Stimulated activated CD8-positive, alpha-beta memory T cell treated with anti-CD3 and anti-CD28 coated beads, Interleukin-15, amount 100 ng/mL, for 48 hours (primary cell): ENCODE measurements at regions not wholly inside any gene's neighbourhood (a gene's known extent, or its start where the extent isn't known, plus 50 kb on each side); places are given as distances from the start of the nearest gene placed in this dataset.

Experiments
- DNase-seq, 2 donors: peaks; one replicate each; pipeline ENCODE4 v3.0.0-alpha.2; 2020; ENCODE audit warnings: low read depth in 2 of 2

DNA sequence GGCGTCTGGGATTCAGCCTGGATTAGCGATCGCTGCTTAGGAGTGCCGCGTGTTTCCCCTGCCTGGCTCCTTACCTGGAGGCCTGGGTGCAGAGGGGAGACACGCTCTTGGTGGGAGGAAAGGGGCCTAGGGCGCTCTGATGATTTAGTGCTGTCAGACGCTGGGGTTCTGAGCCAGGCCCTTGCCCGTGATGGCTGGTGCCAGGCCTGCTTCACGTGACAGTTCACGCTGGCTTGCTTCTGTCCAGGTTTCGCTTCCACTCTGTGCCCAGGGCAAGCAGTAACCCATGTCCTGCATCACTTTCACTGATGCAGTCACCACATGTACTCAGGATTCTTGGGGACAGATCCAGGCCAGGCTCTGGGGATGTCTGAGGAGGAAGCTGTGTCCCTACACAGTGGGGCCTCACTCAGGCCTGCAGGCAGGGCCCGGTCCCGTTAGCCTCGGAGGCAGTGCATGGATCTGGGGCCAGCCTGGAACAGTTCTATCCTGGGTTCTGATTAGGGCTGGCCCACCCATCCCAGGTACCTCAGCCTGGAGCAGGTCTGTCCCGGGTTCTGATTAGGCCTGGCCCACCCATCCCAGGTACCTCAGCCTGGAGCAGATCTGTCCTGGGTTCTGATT, 1220.9 kb downstream of the BRD1 start:
- DNase-seq = no peak

DNA sequence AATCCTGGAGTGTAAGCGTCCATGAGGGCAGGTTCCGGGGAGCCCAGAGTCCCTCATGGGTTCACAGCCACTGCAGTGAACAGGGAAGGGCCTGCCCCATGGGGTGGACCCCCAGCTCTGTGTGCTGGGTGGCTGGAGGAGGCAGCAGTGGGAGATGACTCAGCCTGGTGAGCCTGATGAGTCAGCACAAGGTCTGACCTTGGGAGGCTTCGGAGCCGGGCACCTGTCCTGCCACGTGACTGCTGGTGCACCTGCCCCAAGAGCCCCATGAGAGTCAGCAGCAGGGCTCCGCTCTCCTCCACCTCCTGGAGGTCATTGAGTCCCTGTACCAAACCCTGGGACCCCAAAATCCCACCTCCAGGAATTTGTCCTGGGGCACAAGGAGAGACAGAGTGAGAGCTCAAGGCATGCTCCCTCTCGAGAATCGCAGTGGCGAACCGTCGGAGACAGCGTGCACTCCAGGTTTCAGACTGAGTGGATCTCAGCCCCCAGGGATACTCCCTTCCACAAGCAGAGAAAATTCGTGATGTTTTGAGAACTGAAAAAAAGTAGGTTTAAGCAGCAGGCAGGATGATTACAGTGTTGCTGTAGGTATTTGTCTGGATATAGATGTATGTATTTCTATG, 1221.7 kb downstream of the BRD1 start:
- DNase-seq = no peak

DNA sequence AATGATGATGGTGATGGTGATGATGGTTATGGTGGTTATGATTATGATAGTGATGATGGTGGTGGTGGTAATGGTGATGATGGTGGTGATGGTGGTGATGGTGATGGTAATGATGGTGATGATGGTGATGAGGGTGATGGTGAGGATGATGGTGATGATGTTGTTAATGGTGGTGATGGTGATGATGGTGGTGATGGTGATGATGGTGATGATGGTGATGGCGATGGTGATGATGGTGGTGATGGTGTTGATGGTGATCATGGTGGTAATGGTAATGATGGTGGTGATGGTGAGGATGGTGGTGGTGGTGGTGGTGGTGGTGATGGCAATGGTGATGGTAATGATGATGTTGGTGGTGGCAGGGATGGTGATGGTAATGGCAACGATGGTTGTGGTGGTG, 1222.5 kb downstream of the BRD1 start:
- no peak for DNase-seq

DNA sequence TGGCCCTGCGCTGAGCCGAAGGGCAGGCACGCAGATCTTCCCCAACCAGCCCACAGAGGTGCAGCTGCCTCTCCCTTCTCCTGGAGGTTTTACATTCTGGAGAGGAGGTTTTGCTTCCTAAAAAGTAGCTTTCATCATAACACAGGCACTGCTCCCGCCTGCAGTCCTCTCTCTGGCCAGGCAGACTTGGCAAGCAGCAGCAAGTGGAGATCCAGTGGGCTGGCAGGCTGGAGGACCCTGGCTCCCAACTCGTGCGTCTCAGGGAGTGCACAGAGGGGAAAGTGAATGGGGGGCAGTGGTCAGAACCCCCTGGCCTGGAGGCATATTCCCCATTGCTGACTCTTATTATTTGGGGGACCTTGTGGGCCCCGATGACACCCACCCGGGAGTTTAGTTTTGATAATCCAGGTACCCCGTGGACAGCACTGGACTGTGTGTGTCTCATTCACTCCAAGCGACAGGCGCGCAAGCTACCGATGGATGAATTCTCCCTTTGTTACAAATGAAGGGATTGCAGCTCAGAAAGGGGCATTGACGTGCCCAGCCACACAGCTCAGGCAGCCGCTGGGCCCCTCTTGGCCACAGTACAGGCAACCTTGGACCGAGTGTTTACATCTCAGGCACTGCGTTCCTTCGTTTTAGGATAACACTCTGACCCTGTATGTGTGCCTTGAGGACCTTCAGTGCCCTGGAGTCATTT, 1223.9 kb downstream of the BRD1 start:
- no peak for DNase-seq

DNA sequence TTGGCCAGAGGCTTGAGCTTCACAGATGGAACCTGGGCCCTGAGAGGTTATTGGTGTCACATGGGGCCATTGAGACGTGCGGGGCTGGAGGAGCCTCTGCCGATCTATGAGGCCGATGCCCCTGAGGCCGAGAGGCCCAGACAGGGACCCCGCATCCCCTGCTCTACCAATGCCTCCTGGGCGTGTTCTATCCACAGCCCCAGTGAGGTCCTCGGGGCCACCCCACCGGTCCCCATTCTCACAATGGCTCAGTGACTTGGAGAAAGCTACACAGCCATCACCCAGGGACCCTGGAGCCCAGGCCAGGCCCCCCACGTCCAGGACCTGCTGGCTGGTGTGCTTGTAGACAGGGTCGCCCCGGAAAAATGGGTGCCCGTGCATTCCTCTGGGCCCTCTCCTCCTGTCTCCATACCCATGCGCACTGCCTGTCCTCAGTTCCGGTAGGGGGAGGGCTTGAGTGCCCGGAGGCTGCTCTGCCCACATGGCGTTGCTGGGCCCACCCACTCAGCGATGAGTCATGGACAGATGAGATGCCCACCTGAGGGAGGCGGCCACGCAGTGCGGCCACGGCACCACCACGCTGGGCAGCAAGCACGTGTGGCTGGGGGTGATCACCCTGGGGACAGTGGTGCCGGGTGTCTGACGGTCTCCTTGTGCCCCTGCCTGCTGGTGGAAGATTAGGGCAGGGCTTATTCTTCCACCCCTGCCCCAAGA, 1224.7 kb downstream of the BRD1 start:
- DNase-seq = no peak

DNA sequence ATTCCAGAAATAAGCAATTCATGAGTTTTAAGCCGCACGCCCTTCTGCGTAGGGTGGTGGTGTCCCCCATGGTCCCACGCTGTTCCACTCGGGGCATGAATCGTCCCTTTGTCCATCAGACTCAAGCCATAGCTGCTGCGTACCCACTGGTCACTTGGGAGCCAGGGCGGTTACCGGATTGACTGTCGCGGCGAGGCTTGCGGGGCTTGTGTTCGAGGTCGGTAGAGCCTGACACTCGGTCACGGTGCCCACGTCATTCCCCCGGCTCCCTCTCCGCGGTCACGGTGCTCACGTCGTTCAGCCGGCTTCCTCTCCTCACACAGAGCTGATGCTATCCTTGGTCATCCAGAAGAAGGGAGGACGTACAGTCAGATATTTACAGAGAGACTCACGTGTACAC, 1227.0 kb downstream of the BRD1 start:
- no peak for DNase-seq

DNA sequence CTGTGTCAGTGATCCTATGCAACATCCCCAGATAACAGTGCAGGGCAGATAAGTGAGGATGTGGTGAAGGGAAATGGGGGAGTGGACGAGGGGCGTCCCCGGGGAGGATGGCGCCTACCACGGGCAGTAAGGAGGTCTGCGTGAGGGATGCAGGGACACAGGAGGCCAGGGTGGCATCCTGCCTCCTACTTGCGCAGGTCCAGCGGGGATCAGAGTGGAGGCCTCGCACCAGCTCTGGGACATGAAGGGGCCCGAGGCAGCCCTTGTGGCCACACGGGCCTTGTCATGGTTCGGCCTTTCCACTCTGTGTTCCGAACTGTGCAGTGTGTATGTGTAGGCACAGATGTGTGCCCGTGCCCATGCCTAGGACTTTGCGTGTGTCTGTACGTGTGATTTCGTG, 1227.5 kb downstream of the BRD1 start:
- DNase-seq = no peak

DNA sequence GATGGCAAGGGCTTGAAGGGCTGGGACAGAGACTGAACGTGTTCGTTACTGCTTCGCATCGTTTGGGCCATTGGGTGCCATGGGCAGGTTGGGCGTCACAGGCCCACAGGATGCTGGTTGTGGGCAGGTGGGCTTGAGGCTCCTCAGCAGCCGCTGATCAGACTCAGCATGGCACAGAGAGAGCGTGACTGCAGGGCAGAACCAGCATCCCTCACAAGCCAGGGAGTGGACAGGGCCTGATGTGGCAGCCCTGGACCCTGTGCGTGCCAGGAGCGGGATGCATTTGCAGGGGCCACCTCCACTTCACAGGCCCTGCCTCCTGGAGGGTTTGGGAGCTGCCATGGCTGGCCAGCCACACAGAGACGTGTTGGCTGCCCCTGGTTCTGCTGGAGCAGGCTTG, 1228.3 kb downstream of the BRD1 start:
- no peak for DNase-seq

DNA sequence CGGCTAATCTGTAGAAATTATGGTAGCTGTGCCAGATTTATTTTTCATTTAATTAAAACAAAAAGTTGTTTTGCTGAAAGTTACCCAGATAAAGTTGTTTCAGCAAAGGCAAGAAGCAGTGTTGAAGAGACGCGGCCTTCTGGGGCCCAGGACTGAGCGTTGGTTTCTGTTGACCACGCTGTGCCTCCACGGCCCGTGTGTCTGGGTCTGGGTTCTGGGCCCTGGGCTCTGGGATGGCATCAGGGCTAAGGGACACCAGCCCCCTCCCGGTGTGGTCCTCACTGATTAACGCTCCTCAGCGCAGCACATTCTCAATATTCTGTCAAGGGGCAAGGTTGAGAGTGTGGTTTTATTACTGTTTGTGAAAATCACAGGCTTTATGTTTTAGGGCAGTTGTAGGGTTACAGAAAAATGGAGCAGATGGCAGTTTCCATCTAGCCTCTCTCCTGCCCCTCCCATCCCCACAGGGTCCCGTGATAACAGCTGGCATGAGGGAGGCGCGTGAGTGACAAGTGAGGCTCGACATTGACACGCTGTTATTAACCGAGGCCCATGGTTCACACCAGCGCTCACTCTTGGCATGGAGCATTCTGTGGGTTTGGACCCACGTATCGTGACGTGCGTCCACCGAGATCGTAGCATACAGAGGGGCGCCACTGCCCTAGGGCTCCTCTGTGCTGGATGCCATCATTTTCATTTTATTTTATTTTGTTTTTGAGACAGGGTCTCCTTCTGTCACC, 1231.4 kb downstream of the BRD1 start:
- DNase-seq = no peak

DNA sequence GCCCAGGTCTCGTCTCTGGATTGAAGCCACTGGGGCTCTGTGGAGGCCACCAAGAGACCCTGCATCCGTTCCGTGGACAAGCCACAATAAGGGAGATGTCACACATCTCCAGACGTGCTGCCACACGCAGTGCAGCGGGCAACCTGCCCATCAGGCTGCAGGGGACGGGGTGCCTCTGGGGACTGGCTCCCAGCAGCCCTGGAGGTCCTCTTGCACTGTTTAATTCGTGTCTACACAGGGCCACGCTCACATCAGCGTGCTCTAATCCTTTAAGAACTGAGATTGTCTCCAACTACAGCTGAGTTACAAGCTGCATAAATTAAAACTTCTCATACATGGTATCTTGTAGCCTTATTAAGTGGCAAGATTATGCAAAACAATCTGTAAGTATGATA, 1232.2 kb downstream of the BRD1 start:
- DNase-seq = no peak

DNA sequence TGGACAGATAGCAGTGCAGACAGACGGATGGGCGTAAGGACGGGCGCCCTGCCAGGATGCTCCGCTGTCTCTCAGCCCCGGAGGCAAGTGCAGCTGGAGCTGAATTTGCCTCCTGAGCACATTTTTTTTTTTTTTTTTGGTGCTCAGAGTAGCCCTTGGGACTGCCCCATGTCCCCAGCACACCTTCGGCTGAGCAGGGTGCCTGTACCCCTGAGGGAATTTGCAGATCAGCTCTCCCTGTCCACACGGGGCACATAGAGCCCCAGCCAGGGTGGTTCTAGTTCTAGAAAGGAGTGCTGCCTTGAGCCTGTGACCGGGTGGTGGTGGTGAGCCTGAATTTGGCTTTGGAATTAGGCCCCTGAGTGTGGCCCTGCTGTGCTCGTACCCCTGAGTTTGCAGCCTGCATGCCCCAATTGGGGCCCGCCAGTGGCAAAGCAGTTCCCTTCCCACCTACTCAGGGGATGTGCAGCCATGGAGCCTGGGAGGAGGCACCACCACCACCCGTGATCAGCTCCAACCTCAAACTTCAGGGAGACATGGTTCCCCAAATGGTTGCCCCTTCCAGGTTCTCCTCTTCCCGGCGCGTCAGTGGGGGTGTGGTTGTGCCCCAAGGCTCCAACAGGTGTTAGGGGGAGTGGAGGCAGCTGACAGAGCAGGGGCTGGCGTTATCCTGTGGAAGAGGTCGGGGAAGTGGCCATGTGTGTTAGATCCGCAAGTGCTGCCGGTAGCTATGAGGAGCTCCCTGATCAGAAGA, 1232.7 kb downstream of the BRD1 start:
- DNase-seq = no peak

DNA sequence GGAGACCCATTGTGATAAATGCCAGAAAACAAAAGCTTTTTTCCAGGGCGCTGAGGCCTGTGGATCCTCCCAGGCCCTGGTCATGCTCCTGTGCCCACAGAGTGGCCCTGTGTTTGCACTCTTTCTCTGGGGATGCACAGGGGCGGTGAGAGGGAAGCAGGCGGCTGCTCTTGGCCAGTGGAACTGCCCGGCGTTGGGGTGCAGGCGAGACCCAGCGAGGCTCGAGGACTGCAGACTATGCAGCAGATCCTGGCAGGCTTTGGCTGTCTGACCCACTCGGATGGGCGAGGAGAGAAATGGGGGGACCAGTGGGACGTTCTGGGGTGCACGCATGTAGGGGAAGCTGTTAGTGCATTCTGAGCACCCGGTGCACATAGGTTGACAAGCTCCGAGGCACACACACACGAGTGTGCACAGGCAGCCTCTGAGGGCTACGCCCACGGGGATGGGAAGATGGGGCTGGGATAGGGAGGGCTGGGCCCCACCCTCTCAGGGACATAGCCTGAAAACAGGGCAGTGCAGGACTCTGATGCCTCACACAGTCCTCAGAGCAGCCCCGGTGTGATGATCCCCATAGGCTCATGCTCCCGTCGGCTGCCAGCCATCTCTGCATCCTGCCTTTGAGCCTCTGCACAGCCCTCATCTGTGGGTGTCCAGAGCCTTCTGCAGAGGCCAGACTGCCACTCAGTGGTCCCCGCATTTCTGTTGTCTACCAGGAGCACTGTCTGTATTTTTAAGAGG, 1233.5 kb downstream of the BRD1 start:
- no peak for DNase-seq

DNA sequence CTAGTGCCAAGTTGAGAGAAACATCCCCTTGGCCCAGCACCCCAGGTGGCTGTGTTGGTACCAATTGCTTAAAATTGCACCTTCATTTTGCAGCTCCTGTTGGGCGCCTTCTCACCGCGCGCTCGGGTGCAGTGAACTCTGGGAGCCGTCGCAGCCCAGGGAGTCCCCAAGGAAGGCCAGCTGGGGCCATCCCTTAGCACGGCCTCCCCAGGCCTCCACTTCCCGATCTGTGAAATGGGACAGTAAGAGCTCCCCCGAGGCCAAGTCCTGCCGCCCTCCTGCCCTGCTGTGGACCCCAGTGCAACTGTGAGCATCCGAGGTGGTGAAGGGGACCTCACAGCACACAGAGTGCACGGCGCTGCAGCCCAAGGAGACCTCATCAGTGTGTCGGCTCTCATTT, 1234.1 kb downstream of the BRD1 start:
- no peak for DNase-seq

DNA sequence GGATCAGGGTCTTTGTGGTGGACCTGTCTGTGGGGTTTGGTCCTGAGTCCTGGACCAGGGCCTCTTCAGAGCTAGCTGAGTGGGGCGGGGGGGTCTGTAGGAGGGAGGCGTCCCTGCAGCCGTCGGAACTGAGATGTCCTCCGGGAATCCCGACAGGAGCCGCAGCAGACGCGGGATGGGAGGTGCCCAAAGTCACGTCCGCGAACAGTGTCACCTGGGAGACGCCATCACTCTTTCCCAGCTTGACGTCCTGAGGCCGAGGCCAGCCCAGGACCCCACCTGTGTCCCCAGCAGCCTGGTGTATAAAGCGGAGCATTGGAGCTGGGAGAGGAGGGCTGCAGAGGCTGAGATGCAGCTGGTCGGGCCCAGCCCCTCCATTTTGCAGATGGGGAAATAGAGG, 1234.7 kb downstream of the BRD1 start:
- no peak for DNase-seq

DNA sequence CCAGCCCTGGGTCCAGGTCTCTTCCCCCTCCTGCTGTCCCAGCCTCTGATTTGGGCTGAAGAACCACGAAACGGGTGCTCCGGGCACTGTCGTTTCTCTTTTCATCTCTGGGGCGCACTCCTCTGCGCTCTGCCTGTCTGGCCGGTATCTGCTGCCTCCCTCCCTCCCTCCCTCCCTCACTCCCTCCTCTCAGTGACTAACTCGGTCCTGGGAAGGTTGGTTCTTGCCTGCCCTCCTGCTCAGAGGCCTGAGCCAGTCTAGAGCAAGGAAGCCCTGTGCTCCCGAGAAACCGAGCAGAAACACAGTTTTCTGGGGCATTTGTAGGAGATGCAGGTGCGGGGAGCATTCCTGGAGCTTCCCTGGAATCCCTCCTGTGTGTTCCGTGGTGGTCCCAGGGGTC, 1235.2 kb downstream of the BRD1 start:
- DNase-seq = no peak

DNA sequence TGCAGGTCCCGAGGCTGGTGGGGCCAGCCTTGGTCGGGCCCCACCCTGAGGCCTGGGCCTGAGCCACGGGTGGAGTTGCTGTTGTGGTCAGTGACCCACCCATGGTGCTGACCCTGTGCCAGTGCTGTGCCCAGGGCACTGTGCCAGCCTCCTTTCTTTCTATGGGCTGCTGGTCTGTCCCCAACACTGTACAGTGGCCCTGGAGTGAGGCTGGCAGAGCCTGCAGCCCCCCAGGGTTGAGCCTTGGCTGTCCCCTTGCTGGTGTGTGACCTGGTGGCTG, 1235.7 kb downstream of the BRD1 start:
- no peak for DNase-seq

DNA sequence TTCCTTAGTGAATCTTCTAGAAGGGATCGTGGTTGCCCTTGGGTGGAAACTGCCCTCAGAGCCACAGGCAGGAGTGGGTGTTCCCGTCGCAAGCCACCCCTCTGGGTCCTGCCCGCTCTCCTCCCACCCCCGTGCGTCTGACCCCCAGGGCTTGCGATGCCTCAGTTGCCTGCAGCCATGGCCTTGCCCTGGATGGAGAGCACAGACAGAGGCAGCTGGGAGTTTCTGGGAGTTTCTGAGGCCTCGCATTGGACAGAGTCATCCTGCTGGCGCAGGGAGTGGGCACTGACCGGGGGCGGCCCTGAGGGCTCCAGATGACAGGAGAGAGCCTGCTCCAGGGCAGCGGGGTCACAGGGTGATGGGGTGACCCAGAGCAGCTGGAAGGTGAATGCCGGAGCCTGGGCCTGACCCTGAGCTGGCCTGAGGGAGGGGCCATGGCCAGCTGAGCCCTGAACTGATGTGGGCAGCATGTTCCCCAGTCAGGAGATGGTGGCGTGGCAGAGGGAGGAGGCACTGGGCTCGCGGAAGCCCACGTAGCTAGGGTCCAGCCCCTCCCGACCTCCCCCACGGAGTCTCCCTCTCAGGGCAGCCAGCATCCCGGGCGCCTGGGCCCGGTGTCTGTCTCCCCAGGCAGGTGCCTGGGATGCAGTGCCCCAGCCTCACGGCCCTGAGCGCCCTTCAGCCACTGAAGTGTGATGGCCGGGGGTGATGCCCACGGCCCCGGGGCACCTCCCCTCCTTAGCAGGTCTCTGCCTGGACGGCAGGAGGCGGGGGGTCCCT, 1236.2 kb downstream of the BRD1 start:
- no peak for DNase-seq

DNA sequence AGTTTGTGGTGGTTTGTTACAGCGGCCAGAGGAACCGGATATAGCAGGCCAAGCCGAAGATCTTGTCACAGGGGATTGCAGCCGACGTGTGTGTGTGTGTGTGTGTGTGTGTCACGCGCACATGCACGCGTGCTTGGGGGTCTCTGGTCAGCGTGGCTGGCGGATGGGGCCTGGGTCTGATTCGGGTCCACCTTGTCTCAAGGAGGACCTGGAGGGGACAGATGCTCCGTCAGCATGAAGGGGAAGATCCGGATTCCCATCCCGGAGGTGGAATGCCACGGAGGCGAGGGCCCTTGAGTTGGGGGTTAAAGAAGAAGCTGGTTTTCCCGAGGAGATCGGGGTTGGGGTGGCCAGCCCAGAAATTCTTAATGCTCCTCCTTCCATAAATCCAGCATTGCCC, 1237.8 kb downstream of the BRD1 start:
- no peak for DNase-seq

DNA sequence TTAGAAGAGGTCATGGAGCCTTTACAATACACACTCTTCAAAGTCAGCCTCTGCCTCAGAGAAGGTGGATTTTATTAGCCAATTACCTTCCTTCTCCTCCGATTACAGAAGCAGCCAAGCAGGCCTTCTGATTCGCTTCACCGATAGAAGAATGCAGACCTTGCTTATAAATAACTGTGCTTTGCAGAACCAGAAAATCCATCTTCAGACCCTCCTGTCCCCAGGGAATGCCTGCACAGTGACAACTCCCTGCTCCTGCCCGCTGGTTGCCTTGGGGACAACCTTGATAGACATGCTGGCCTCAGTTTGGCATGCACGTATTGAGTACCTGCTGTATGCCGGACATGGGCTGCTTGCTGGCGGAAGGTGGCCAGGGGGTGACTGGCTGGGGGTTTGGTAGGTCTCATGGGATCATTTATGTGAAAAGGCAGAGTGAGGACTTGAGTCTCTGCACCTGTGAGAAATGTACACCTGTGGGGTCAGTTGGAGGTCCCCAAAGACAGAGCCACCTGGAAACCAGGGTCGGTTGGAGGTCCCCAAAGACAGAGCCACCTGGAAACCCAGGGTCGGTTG, 1238.7 kb downstream of the BRD1 start:
- no peak for DNase-seq
